Mesendoderm (in vitro differentiated cells): ENCODE measurements at regions not wholly inside any gene's neighbourhood (a gene's known extent, or its start where the extent isn't known, plus 50 kb on each side); places are given as distances from the start of the nearest gene placed in this dataset.
A peak's percentile ranks its signal among the peaks of the same experiment; 100 is the strongest.

ENCODE experiments used
- DNase-seq: peaks from one replicate; pipeline ENCODE4 v3.0.0; 2013
- H2AK5ac ChIP-seq: 2 replicates; pipeline ENCODE4 v1.6.1; 2013; ENCODE audit warnings: low read length, inconsistent platforms
- H2BK120ac ChIP-seq: 2 replicates; pipeline ENCODE4 v1.6.1; 2013; ENCODE audit warnings: low read depth, mild to moderate bottlenecking, low read length, moderate library complexity, mixed read lengths
- H2BK15ac ChIP-seq: replicated peaks from 2 replicates; pipeline ENCODE4 v1.6.1; 2013; ENCODE audit warnings: low read depth, mild to moderate bottlenecking, moderate library complexity
- H2BK5ac ChIP-seq: 2 replicates; pipeline ENCODE4 v1.6.1; 2013; ENCODE audit warnings: low read length, inconsistent platforms
- H3K18ac ChIP-seq: 2 replicates; pipeline ENCODE4 v1.6.1; 2013; ENCODE audit warnings: mild to moderate bottlenecking, low read length, mixed read lengths
- H3K23ac ChIP-seq: one replicate; pipeline ENCODE4 v1.6.1; 2013; ENCODE audit warnings: low read length
- H3K27ac ChIP-seq: 2 replicates; pipeline ENCODE4 v1.5.1; 2013; ENCODE audit warnings: low read depth, mild to moderate bottlenecking, inconsistent platforms, low read length, moderate library complexity
- H3K27me3 ChIP-seq: 2 replicates; pipeline ENCODE4 v1.6.1; 2013; ENCODE audit warnings: low read length, control low read depth, mild to moderate bottlenecking, inconsistent platforms; ENCODE audit not compliant: insufficient read depth, poor library complexity
- H3K36me3 ChIP-seq: 2 replicates; pipeline ENCODE4 v1.6.1; 2013; ENCODE audit warnings: low read length, inconsistent platforms; ENCODE audit not compliant: control insufficient read depth, insufficient read depth
- H3K4ac ChIP-seq: one replicate; pipeline ENCODE4 v1.6.1; 2013; ENCODE audit warnings: low read depth, mild to moderate bottlenecking, low read length, moderate library complexity
- H3K4me1 ChIP-seq: 2 replicates; pipeline ENCODE4 v1.6.1; 2013; ENCODE audit warnings: low read depth, low read length, inconsistent platforms; ENCODE audit not compliant: control insufficient read depth
- H3K4me2 ChIP-seq: 2 replicates; pipeline ENCODE4 v1.6.1; 2013; ENCODE audit warnings: low read length
- H3K4me3 ChIP-seq: 2 replicates; pipeline ENCODE4 v1.5.1; 2013; ENCODE audit warnings: mild to moderate bottlenecking, low read length
- H3K56ac ChIP-seq: one replicate; pipeline ENCODE4 v1.6.1; 2013; ENCODE audit warnings: low read length
- H3K79me1 ChIP-seq: 2 replicates; pipeline ENCODE4 v1.6.1; 2013; ENCODE audit warnings: low read length, inconsistent platforms
- H3K79me2 ChIP-seq: 2 replicates; pipeline ENCODE4 v1.6.1; 2013; ENCODE audit warnings: mild to moderate bottlenecking, low read length; ENCODE audit not compliant: control insufficient read depth, insufficient read depth
- H3K9ac ChIP-seq: 2 replicates; pipeline ENCODE4 v1.6.1; 2013; ENCODE audit warnings: low read length, inconsistent platforms
- H4K5ac ChIP-seq: one replicate; pipeline ENCODE4 v1.6.1; 2013; ENCODE audit warnings: low read length
- H4K8ac ChIP-seq: one replicate; pipeline ENCODE4 v1.6.1; 2013; ENCODE audit warnings: low read depth, mild to moderate bottlenecking, control low read depth, low read length, moderate library complexity
- WGBS: extraction: QIAGEN DNeasy Blood & Tissue Kit; methylation state at CpG from one replicate; pipeline ENCODE4 v1.1.7; 2013; ENCODE audit warnings: low lambda C conversion rate, missing lambda C conversion rate; ENCODE audit not compliant: insufficient coverage; ENCODE audit errors: extremely low coverage; 5-methylcytosine and 5-hydroxymethylcytosine counted together

DNA sequence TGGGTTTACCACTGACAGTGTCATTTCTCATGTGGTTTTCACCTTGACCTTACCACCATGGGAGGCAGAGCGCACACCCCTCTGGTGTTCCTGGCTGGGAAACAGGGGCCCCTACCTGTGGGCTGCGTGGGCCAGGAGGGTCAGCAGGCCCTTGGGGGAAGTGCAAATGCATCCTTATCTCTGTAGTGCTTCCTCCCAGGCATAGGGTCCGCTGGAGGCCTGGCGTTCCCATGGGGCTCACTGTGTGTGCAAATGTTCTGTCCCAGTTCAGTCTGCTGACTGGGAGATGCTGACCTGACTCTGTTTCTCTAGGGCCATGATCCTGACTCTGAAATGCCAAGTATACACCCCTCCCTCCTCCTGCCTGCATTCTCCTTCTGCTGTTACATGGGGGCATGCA is 81.3 kb downstream of the SLC25A47 start:
- Histone ChIP-seq H3K9ac (no peak overlapping the region), H2AK5ac (no peak overlapping the region), H2BK120ac (no peak overlapping the region), H3K79me2 (no peaks in the 10 kb centered on the region), H4K8ac (no peak overlapping the region), H3K4me2 (no peak overlapping the region), H3K56ac (peak overlapping the region; percentile 20), H3K4me3 (no peak overlapping the region), H3K23ac (no peak overlapping the region), H3K27ac (no peak overlapping the region), H2BK5ac (no peak overlapping the region), H3K79me1 (no peaks in the 10 kb centered on the region), H2BK15ac (no peak overlapping the region), H3K36me3 (no peaks in the 10 kb centered on the region), H4K5ac (no peak overlapping the region), H3K4ac (no peak overlapping the region), H3K27me3 (no peaks in the 10 kb centered on the region), H3K18ac (no peak overlapping the region), H3K4me1 (no peaks in the 10 kb centered on the region)
- no peak for DNase-seq
- WGBS = no CpG with 5 or more reads among the region's 4 CpGs

DNA sequence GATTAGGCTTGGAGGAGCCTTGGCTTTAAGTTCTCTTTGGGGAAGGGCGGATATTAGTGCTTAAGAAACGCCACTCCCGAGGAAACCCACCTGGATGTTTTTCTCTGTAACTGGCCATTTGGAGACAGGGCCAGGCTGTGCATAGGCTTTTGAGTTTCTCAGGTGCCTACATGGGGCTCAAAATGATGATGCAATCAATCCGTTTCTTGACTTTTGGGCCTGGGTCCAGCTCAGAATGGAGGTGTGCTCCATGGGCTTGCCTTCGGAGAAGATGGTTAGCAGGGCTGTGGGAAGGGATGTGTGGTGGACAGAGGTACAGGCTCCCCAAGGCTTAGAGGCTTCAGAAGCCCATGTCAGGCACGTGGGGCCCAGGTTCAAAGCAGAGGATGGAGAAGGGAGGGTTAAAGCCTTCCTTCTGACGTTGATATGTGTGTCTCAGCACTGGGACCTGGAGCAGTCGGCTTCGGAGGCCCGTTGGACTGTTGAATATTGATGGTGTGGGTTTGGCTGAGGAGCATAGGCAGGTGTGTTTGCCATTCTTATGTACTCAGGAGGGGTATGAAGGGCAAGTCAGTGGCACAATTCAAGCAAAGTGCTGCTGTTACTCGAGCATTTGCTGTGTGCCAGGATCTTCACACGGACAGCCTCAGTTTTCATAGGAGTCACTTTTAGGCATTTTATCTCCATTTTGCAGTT is 82.8 kb downstream of the SLC25A47 start:
- Histone ChIP-seq H3K4ac (no peak overlapping the region), H3K4me1 (no peaks in the 10 kb centered on the region), H3K23ac (no peak overlapping the region), H3K56ac (no peak overlapping the region), H3K4me3 (no peak overlapping the region), H3K79me2 (no peaks in the 10 kb centered on the region), H4K5ac (no peak overlapping the region), H2BK15ac (no peak overlapping the region), H3K27ac (no peak overlapping the region), H4K8ac (no peak overlapping the region), H3K4me2 (no peak overlapping the region), H2BK5ac (no peak overlapping the region), H2AK5ac (no peak overlapping the region), H2BK120ac (no peak overlapping the region), H3K27me3 (no peaks in the 10 kb centered on the region), H3K36me3 (no peaks in the 10 kb centered on the region), H3K79me1 (no peaks in the 10 kb centered on the region), H3K18ac (no peak overlapping the region), H3K9ac (no peak overlapping the region)
- DNase-seq = no peak
- no CpG with 5 or more reads among the region's 12 CpGs for WGBS

DNA sequence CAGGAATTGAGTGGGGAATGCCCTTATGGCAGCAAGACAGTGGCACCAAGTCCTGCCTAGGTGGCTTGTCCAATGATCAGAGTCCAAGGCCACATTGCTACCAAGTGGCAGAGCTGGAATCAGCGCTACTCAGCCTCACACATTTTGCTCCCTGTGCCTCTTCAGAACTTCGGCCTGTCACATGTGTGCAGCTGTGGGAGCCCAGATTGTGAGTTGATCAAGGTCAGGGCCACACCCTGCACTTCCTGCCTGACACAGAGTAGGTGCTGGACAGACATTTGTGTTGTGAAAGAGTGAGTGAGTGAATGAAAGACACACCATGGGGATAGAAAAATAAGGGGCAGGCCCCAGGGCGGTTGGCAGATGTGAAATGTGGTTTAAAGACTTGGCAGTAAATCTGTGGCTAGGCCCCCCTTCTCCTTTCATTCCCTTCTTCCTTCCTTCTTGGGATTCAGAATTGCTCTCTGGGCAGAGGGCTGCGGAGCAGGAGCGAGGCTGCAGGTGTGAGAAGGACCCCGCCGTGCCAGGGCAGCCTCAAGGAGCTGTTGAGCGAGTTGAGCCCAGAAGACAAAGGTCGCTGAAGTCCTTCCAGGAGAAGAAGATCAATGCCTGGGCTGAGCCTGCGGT is 83.5 kb downstream of the SLC25A47 start:
- Histone ChIP-seq H3K9ac (no peak overlapping the region), H2BK15ac (no peak overlapping the region), H3K27ac (no peak overlapping the region), H3K56ac (no peak overlapping the region), H3K18ac (no peak overlapping the region), H2BK120ac (no peak overlapping the region), H3K4me1 (no peaks in the 10 kb centered on the region), H3K27me3 (no peaks in the 10 kb centered on the region), H3K79me1 (no peaks in the 10 kb centered on the region), H3K79me2 (no peaks in the 10 kb centered on the region), H3K4ac (no peak overlapping the region), H3K4me2 (no peak overlapping the region), H2AK5ac (no peak overlapping the region), H3K36me3 (no peaks in the 10 kb centered on the region), H3K23ac (no peak overlapping the region), H2BK5ac (no peak overlapping the region), H3K4me3 (no peak overlapping the region), H4K8ac (no peak overlapping the region), H4K5ac (no peak overlapping the region)
- no peak for DNase-seq
- WGBS = no CpG with 5 or more reads among the region's 10 CpGs

DNA sequence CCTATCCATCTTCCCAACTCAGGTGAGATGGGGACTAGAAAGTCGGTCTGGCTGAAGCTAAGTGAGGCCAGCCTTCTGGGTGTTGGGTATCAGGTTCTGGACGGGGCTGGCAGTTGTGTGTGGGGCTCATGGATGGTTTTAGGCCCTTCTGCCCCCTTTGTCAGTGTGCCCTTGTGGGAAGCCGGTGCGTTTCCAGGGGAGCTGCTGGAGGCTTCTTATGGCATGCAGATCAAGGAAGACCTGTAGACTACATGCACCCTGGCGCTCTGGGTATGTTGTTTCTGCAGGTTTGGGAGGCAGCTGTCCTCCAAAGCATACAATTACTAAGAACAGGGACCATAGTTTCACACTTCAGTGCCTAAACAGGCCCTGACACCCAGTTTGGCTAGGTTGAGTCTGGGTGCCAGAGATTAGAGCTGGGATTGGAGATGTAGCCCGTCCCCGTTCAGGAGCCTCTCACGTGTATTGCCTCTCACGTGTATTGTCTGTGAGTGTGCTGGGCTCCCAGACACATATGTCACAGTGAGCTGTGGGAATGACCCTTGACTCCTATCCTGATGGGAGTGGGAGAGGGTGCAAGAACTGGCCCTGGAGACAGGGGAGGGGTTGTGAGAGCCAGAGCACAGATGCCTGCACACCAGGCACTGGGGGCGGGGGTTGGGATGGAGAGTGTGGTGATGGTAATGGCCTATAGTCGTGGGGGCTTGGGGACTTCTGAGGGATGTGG is 84.4 kb downstream of the SLC25A47 start:
- DNase-seq = no peak
- H3K27me3 ChIP-seq = no peaks in the 10 kb centered on the region

DNA sequence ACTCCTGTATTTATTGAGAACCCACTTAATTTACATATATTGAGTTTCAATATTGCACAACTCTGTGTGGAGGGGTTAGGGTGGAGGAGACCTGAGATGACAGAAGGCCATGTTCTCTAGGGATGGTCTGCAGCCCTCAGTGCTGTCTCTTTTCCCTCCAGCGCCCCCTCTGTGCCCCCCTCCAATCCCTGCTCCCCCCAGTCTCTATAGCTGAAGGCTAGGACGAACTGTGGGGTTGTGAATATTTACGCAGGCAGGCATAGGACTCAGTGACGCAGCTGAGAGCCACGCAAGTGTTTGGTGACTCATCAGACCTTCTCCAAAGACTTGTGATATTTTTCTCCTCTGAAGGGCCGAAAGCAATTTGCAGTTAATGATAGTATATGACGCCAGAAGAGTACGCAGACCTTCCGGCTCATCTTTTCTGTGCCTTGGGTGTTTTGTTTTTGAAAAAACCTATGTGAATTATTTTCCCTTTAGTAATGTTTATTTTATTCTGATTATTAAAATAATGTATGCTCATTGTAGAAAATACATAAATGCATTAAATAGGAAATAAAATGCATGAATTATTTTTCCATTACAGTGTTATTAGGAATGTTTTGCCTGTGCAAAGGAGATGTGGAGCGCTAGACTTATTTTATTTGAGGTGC is 85.3 kb downstream of the SLC25A47 start:
- Histone ChIP-seq H2AK5ac (no peak overlapping the region), H2BK15ac (no peak overlapping the region), H3K4me2 (no peak overlapping the region), H3K79me1 (no peaks in the 10 kb centered on the region), H2BK120ac (no peak overlapping the region), H3K23ac (no peak overlapping the region), H3K4ac (no peak overlapping the region), H2BK5ac (no peak overlapping the region), H3K18ac (no peak overlapping the region), H3K27me3 (no peaks in the 10 kb centered on the region), H4K8ac (no peak overlapping the region), H4K5ac (no peak overlapping the region), H3K36me3 (no peaks in the 10 kb centered on the region), H3K79me2 (no peaks in the 10 kb centered on the region), H3K4me3 (no peak overlapping the region), H3K9ac (no peak overlapping the region), H3K4me1 (no peaks in the 10 kb centered on the region), H3K27ac (no peak overlapping the region), H3K56ac (no peak overlapping the region)
- WGBS = no CpG with 5 or more reads among the region's 10 CpGs
- peak; percentile 36 for DNase-seq

More for the DNA sequence above, 84.4 kb downstream of the SLC25A47 start:
- no peak overlapping the region for H3K4me3 ChIP-seq
- no peak overlapping the region for H2BK5ac ChIP-seq
- H3K4me1 ChIP-seq = no peaks in the 10 kb centered on the region
- WGBS = no CpG with 5 or more reads among the region's 11 CpGs
- no peak overlapping the region for H4K5ac ChIP-seq
- H3K4ac ChIP-seq = no peak overlapping the region
- H3K36me3 ChIP-seq = no peaks in the 10 kb centered on the region
- H3K23ac ChIP-seq = no peak overlapping the region
- H3K56ac ChIP-seq = no peak overlapping the region
- H3K79me2 ChIP-seq = no peaks in the 10 kb centered on the region
- no peak overlapping the region for H2BK120ac ChIP-seq
- no peak overlapping the region for H2BK15ac ChIP-seq
- no peak overlapping the region for H4K8ac ChIP-seq
- no peak overlapping the region for H3K18ac ChIP-seq
- H2AK5ac ChIP-seq = no peak overlapping the region
- H3K79me1 ChIP-seq = no peaks in the 10 kb centered on the region
- no peak overlapping the region for H3K27ac ChIP-seq
- H3K4me2 ChIP-seq = no peak overlapping the region
- H3K9ac ChIP-seq = no peak overlapping the region
